ENCODE measurements at regions not wholly inside any gene's neighbourhood (a gene's known extent, or its start where the extent isn't known, plus 50 kb on each side); places are given as distances from the start of the nearest gene placed in this dataset.

DNA sequence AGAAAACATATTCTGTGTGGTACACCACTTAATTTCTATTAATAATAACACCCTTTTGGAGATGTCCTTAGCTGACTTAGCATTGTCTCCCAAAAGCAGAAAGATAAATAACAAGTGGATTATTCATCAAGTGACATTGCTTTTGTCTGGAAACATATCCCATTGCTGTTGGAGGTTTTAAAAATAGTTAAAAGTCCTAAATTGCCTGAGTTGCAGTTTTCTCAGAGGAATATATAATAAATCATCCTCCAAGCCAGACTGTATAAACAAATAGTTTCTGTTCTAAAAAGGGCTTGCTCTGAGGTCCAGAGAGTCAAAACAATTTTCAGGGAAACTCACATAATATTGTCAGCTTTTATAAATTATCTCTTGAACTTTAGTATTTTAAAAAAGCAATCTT is 60.4 kb upstream of the CD96 start:
- no peak for DNase-seq

DNA sequence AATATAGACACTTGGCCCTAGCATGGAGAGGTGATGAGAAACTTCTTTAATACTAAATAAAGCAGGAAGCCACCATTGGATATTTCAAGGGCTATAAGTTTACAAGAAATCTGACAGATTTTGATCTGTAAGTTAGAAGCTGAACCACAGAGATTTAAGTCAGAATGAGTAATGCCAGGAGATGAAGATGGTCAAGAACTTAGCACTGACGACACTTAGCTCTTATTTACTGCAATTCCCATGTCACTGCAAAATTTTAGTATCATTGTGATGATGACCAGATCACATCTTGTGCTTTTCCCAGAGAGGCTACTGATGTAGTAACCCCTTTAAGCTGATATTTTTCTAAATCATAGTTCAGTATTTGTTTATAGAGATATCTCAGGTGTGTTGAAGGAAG is 59.4 kb upstream of the CD96 start:
- no peak for DNase-seq

DNA sequence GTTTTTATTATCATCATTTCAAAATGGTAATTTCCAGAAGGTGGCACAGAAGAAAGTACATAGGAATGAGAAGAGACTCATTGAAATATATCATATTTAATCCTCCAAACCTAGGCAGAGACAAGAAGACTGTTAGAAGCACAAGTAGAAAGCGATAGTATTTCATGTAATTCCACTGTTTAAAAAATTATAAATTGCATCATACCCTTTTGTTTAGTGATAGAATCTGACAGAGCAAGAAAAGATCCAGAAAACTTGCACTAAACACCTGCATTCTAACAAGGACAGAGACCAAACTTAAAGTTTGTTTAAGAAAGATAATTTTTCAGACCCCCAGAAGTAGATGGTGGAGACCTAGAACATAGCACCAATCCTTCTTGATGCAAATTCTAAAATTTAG is 56.9 kb upstream of the CD96 start:
- DNase-seq: no peak

Measured in NCI-H226 (cell line).